HG03521 (cell line): ENCODE measurements at regions not wholly inside any gene's neighbourhood (a gene's known extent, or its start where the extent isn't known, plus 50 kb on each side); places are given as distances from the start of the nearest gene placed in this dataset.

ENCODE experiments used
- ATAC-seq: cut with Tn5 transposase; IDR thresholded peaks from one replicate; pipeline ENCODE4 v1.9.1; 2021; ENCODE audit warnings: mild to moderate bottlenecking, moderate library complexity; ENCODE audit not compliant: unreplicated experiment

GRCh38 chr16:5533321-5533888, 435.8 kb upstream of the EEF2KMT start:
- ATAC-seq: no peak

- ATAC-seq: no peak
These were observed 430.2 kb upstream of the EEF2KMT start for GRCh38 chr16:5527817-5528216.

GRCh38 chr16:5526826-5527225, 429.2 kb upstream of the EEF2KMT start:
- no peak for ATAC-seq

- no peak for ATAC-seq
These were observed 426.2 kb upstream of the EEF2KMT start for GRCh38 chr16:5523829-5524228.

- ATAC-seq: no peak
These were observed 418.5 kb upstream of the EEF2KMT start for GRCh38 chr16:5516115-5516514.

- ATAC-seq: no peak
These were observed 414.4 kb upstream of the EEF2KMT start for GRCh38 chr16:5512014-5512413.

- ATAC-seq: no peak
These were observed 413.3 kb upstream of the EEF2KMT start for GRCh38 chr16:5510819-5511370.

- ATAC-seq: no peak
These were observed 412.2 kb upstream of the EEF2KMT start for GRCh38 chr16:5509794-5510193.

- no peak for ATAC-seq
These were observed 411.7 kb upstream of the EEF2KMT start for GRCh38 chr16:5509336-5509735.

GRCh38 chr16:5508371-5508770, 410.8 kb upstream of the EEF2KMT start:
- ATAC-seq: no peak

- ATAC-seq: no peak
These were observed 408.4 kb upstream of the EEF2KMT start for GRCh38 chr16:5506021-5506420.

- no peak for ATAC-seq
These were observed 407.7 kb upstream of the EEF2KMT start for GRCh38 chr16:5505091-5505887.

GRCh38 chr16:5504064-5504781, 406.6 kb upstream of the EEF2KMT start:
- no peak for ATAC-seq

GRCh38 chr16:5502944-5503343, 405.3 kb upstream of the EEF2KMT start:
- no peak for ATAC-seq

- ATAC-seq: no peak
These were observed 404.9 kb upstream of the EEF2KMT start for GRCh38 chr16:5502467-5502869.

GRCh38 chr16:5500526-5500925, 402.9 kb upstream of the EEF2KMT start:
- no peak for ATAC-seq

- ATAC-seq: no peak
These were observed 401.0 kb upstream of the EEF2KMT start for GRCh38 chr16:5498562-5498961.

GRCh38 chr16:5496013-5496412, 398.4 kb upstream of the EEF2KMT start:
- no peak for ATAC-seq

GRCh38 chr16:5490499-5490898, 392.9 kb upstream of the EEF2KMT start:
- no peak for ATAC-seq

GRCh38 chr16:5488581-5488980, 391.0 kb upstream of the EEF2KMT start:
- ATAC-seq: no peak

- ATAC-seq: no peak
These were observed 390.1 kb upstream of the EEF2KMT start for GRCh38 chr16:5487728-5488127.

GRCh38 chr16:5482256-5482655, 384.7 kb upstream of the EEF2KMT start:
- ATAC-seq: no peak
